22Rv1 (cell line): ENCODE measurements at regions not wholly inside any gene's neighbourhood (a gene's known extent, or its start where the extent isn't known, plus 50 kb on each side); places are given as distances from the start of the nearest gene placed in this dataset.

Experiments
- H3K27ac ChIP-seq: fragments of 450-650 bp; 2 replicates; pipeline ENCODE4 v1.5.1; 2017
- CTCF ChIP-seq: fragments of 450-650 bp; IDR thresholded peaks from 2 replicates; pipeline ENCODE4 v1.5.1; 2017; ENCODE audit warnings: mild to moderate bottlenecking
- ZFX ChIP-seq: fragments of 450-650 bp; IDR thresholded peaks from 2 replicates; pipeline ENCODE4 v1.6.1; 2017; ENCODE audit warnings: antibody characterized with exemption, borderline replicate concordance

DNA sequence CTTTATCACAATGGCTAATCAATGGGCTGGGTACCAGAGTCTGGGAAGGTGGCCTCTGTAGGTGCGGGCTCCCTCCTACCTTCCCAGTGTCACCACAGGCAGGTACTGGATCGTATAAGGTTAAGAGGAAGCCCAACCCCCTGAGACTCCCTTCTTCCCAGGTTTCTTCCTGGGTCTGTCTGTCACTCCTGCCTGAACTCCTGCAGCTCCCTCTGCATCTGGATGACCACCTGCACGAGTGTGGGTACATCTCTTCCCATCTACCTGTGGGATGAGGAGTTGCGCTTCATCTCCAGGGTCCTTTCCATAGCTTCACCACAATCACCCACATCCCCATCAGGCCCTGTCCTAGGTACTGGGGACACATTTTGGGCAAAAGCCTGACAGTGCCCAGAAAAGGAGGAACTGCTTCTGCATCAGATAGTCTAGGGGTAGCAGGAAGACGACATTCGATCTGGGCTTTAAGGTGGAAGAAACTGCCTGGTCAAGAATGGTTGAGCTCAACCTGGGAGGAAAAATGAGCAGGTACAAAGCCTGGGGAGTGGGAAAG, 112.2 kb upstream of the ALDH1B1 start:
- no peak overlapping the region for H3K27ac ChIP-seq
- no peak for TF ChIP-seq ZFX
- TF ChIP-seq CTCF, result no peak

GRCh38 chr9:38278931-38279679, 113.4 kb upstream of the ALDH1B1 start:
- TF ChIP-seq CTCF (no peak), ZFX (no peak)
- H3K27ac ChIP-seq, result no peak overlapping the region

GRCh38 chr9:38278457-38278856, 114.0 kb upstream of the ALDH1B1 start:
- H3K27ac ChIP-seq, result no peak overlapping the region
- no peak for TF ChIP-seq CTCF
- TF ChIP-seq ZFX, result no peak

- H3K27ac ChIP-seq, result no peak overlapping the region
- TF ChIP-seq ZFX (no peak), CTCF (no peak)
Measured at GRCh38 chr9:38277601-38278200, 114.8 kb upstream of the ALDH1B1 start.

GRCh38 chr9:38276771-38277439, 115.6 kb upstream of the ALDH1B1 start:
- H3K27ac ChIP-seq, result no peak overlapping the region
- TF ChIP-seq ZFX, result no peak
- TF ChIP-seq CTCF, result no peak

- no peak overlapping the region for H3K27ac ChIP-seq
- no peak for TF ChIP-seq ZFX
- no peak for TF ChIP-seq CTCF
Measured at GRCh38 chr9:38274800-38275199, 117.7 kb upstream of the ALDH1B1 start.

GRCh38 chr9:38272710-38273109, 119.8 kb upstream of the ALDH1B1 start:
- H3K27ac ChIP-seq, result no peak overlapping the region
- TF ChIP-seq CTCF (no peak), ZFX (no peak)
